HG03354 (cell line): ENCODE measurements at regions not wholly inside any gene's neighbourhood (a gene's known extent, or its start where the extent isn't known, plus 50 kb on each side); places are given as distances from the start of the nearest gene placed in this dataset.
"Not testable (repeated sequence)": the region's sequence is repeated elsewhere in the genome, so short reads cannot be mapped to it uniquely, and the experiment has no call there.

Experiments used
- ATAC-seq: cut with Tn5 transposase; IDR thresholded peaks from one replicate; pipeline ENCODE4 v1.9.1; 2021; ENCODE audit warnings: mild to moderate bottlenecking; ENCODE audit not compliant: unreplicated experiment, poor library complexity, severe bottlenecking

- no peak for ATAC-seq
Measured at GRCh38 chr4:115456231-115456630, 342.8 kb upstream of the NDST4 start.

- no peak for ATAC-seq
Measured at GRCh38 chr4:115454228-115454627, 340.8 kb upstream of the NDST4 start.

- no peak for ATAC-seq
Measured at GRCh38 chr4:115453416-115453815, 340.0 kb upstream of the NDST4 start.

- not testable (repeated sequence) for ATAC-seq
Measured at GRCh38 chr4:115452229-115452628, 338.8 kb upstream of the NDST4 start.

- ATAC-seq: no peak
Measured at GRCh38 chr4:115437739-115438138, 324.3 kb upstream of the NDST4 start.

- ATAC-seq: no peak
Measured at GRCh38 chr4:115433491-115433890, 320.1 kb upstream of the NDST4 start.

- no peak for ATAC-seq
Measured at GRCh38 chr4:115430024-115430423, 316.6 kb upstream of the NDST4 start.

- no peak for ATAC-seq
Measured at GRCh38 chr4:115428455-115428854, 315.0 kb upstream of the NDST4 start.

GRCh38 chr4:115424852-115425251 lies 311.4 kb upstream of the NDST4 start:
- no peak for ATAC-seq

GRCh38 chr4:115418635-115419396 lies 305.4 kb upstream of the NDST4 start:
- ATAC-seq: no peak

- ATAC-seq: no peak
Measured at GRCh38 chr4:115396034-115396433, 282.6 kb upstream of the NDST4 start.

GRCh38 chr4:115376866-115377265 lies 263.4 kb upstream of the NDST4 start:
- ATAC-seq: no peak

- no peak for ATAC-seq
Measured at GRCh38 chr4:115374621-115375020, 261.2 kb upstream of the NDST4 start.

GRCh38 chr4:115370490-115370889 lies 257.1 kb upstream of the NDST4 start:
- no peak for ATAC-seq

GRCh38 chr4:115370012-115370411 lies 256.6 kb upstream of the NDST4 start:
- no peak for ATAC-seq

- ATAC-seq: no peak
Measured at GRCh38 chr4:115366390-115366789, 253.0 kb upstream of the NDST4 start.

- ATAC-seq: no peak
Measured at GRCh38 chr4:115365185-115365584, 251.8 kb upstream of the NDST4 start.

- no peak for ATAC-seq
Measured at GRCh38 chr4:115361781-115362180, 248.4 kb upstream of the NDST4 start.

GRCh38 chr4:115360431-115360830 lies 247.0 kb upstream of the NDST4 start:
- no peak for ATAC-seq

- ATAC-seq: no peak
Measured at GRCh38 chr4:115357776-115358175, 244.4 kb upstream of the NDST4 start.

GRCh38 chr4:115356176-115356575 lies 242.8 kb upstream of the NDST4 start:
- ATAC-seq: no peak

- ATAC-seq: no peak
Measured at GRCh38 chr4:115355329-115355728, 241.9 kb upstream of the NDST4 start.
